Loucy (cell line): ENCODE measurements at regions not wholly inside any gene's neighbourhood (a gene's known extent, or its start where the extent isn't known, plus 50 kb on each side); places are given as distances from the start of the nearest gene placed in this dataset.

ENCODE experiments used
- H2AFZ ChIP-seq: fragments of 200-600 bp; sonication (generic); 2 replicates; pipeline ENCODE4 v1.6.0; 2016; ENCODE audit warnings: antibody characterized with exemption, mild to moderate bottlenecking, low read length, moderate library complexity
- H3F3A ChIP-seq: fragments of 200-600 bp; 2 replicates; pipeline ENCODE4 v1.6.0; 2016; ENCODE audit warnings: antibody characterized with exemption, low read depth, mild to moderate bottlenecking
- H3K27me3 ChIP-seq: fragments of 200-600 bp; sonication (generic); 2 replicates; pipeline ENCODE4 v1.6.1; 2014; ENCODE audit warnings: low read length, mild to moderate bottlenecking; ENCODE audit not compliant: insufficient read depth, poor library complexity, severe bottlenecking
- H3K36me3 ChIP-seq: fragments of 200-600 bp; sonication (generic); 2 replicates; pipeline ENCODE4 v1.6.1; 2016; ENCODE audit warnings: low read length; ENCODE audit not compliant: insufficient read depth
- H3K4me1 ChIP-seq: fragments of 200-600 bp; sonication (generic); 2 replicates; pipeline ENCODE4 v1.5.1; 2014; ENCODE audit warnings: low read length, mild to moderate bottlenecking; ENCODE audit not compliant: insufficient read depth, poor library complexity, severe bottlenecking
- H3K4me2 ChIP-seq: fragments of 200-600 bp; sonication (generic); 2 replicates; pipeline ENCODE4 v1.6.0; 2014; ENCODE audit warnings: antibody characterized with exemption, low read length, low read depth, mild to moderate bottlenecking; ENCODE audit not compliant: poor library complexity, severe bottlenecking
- H3K4me3 ChIP-seq: fragments of 200-600 bp; sonication (generic); 2 replicates; pipeline ENCODE4 v1.5.1; 2014; ENCODE audit warnings: low read length, mild to moderate bottlenecking, mixed read lengths; ENCODE audit not compliant: poor library complexity, severe bottlenecking
- H3K79me2 ChIP-seq: fragments of 200-600 bp; sonication (generic); 2 replicates; pipeline ENCODE4 v1.6.1; 2014; ENCODE audit warnings: low read length; ENCODE audit not compliant: insufficient read depth
- H3K9ac ChIP-seq: fragments of 200-600 bp; sonication (generic); 2 replicates; pipeline ENCODE4 v1.6.0; 2014; ENCODE audit warnings: mild to moderate bottlenecking, low read depth, low read length, moderate library complexity; ENCODE audit not compliant: poor library complexity, severe bottlenecking
- H3K9me2 ChIP-seq: fragments of 200-600 bp; sonication (generic); replicated peaks from 2 replicates; pipeline ENCODE4 v1.6.1; 2016; ENCODE audit warnings: low read depth, low read length, mixed read lengths
- H3K9me3 ChIP-seq: fragments of 200-600 bp; sonication (generic); 2 replicates; pipeline ENCODE4 v1.6.1; 2014; ENCODE audit warnings: mild to moderate bottlenecking, antibody characterized with exemption, low read length, low read depth; ENCODE audit not compliant: insufficient read depth
- H4K20me1 ChIP-seq: fragments of 200-600 bp; sonication (generic); 2 replicates; pipeline ENCODE4 v1.6.0; 2014; ENCODE audit warnings: antibody characterized with exemption, low read length, mild to moderate bottlenecking; ENCODE audit not compliant: insufficient read depth, poor library complexity, severe bottlenecking
- CTCF ChIP-seq: fragments of 200-600 bp; sonication (generic); conservative IDR thresholded peaks from 2 replicates; pipeline ENCODE4 v1.5.1; 2014; ENCODE audit warnings: mild to moderate bottlenecking, antibody characterized with exemption, low read length
- EZH2phosphoT487 ChIP-seq: fragments of 200-600 bp; IDR thresholded peaks from 2 replicates; pipeline ENCODE4 v1.6.1; 2018; ENCODE audit warnings: antibody characterized with exemption, mild to moderate bottlenecking, moderate library complexity, borderline replicate concordance

DNA sequence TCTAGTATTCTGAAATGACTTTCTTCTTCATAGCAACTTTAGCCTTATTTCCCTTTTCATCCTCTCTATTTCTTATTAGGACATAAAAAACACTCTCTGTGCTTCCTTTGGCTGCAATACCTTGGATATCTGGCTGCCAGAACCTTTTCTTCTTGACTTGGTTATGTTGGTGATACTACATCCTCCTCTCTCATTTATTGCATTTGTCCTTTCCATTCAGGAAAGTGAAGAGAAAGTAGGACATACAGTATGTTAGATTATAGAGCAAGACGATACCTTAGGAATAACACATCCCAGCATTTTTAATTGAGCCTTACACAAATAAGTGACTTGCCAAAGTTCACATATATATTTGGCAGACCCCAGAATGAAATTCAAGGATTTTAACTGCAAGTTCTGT is 210.1 kb upstream of the PPP1R3A start:
- no peak overlapping the region for H3K9ac ChIP-seq
- no peak overlapping the region for H3K4me3 ChIP-seq
- H3K27me3 ChIP-seq = no peaks in the 10 kb centered on the region
- H3K9me2 ChIP-seq = 0 out of 2 replicates have a peak, but pooled peaks cover 5% of the 10 kb centered on the region
- H3K4me1 ChIP-seq = no peaks in the 10 kb centered on the region
- H3K79me2 ChIP-seq = no peaks in the 10 kb centered on the region
- no peaks in the 10 kb centered on the region for H3K36me3 ChIP-seq
- TF ChIP-seq EZH2phosphoT487 (no peak), CTCF (no peak)
- H3K9me3 ChIP-seq = no peaks in the 10 kb centered on the region
- no peak overlapping the region for H3K4me2 ChIP-seq
- no peaks in the 10 kb centered on the region for H3F3A ChIP-seq
- no peaks in the 10 kb centered on the region for H4K20me1 ChIP-seq
- H2AFZ ChIP-seq = no peak overlapping the region

- no peaks in the 10 kb centered on the region for H3F3A ChIP-seq
- H3K4me1 ChIP-seq = no peaks in the 10 kb centered on the region
- H3K9ac ChIP-seq = no peak overlapping the region
- no peaks in the 10 kb centered on the region for H3K9me3 ChIP-seq
- no peaks in the 10 kb centered on the region for H3K9me2 ChIP-seq
- no peaks in the 10 kb centered on the region for H3K79me2 ChIP-seq
- H3K4me2 ChIP-seq = no peak overlapping the region
- H2AFZ ChIP-seq = no peak overlapping the region
- TF ChIP-seq CTCF = no peak
- no peak for TF ChIP-seq EZH2phosphoT487
- H4K20me1 ChIP-seq = no peaks in the 10 kb centered on the region
- no peaks in the 10 kb centered on the region for H3K36me3 ChIP-seq
- no peaks in the 10 kb centered on the region for H3K27me3 ChIP-seq
- H3K4me3 ChIP-seq = no peak overlapping the region
These were observed 207.3 kb upstream of the PPP1R3A start for GRCh38 chr7:114126095-114126494.

DNA sequence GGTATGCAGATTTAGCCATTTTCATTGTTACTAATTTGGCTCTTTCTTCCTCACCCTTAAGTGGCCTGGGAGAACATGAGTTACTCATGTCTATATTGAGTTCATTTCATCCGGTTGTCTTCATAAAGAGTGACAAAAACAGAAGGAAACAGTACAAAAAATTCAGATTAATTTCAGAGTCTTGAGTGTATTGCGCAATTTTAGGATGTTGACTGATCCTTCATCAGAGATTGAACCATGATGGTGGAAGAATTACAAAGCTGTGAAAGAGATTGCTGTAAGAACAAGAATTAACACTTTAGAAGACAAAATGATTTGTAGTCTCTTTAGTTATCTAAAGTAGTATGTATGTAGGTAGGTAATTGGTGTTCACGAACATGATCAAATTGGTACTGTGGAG is 194.0 kb upstream of the PPP1R3A start:
- Histone ChIP-seq H2AFZ (no peak overlapping the region), H3K4me3 (no peak overlapping the region), H3K4me2 (no peak overlapping the region), H3K79me2 (no peaks in the 10 kb centered on the region), H3K9me2 (no peaks in the 10 kb centered on the region), H3K9ac (no peak overlapping the region), H4K20me1 (no peaks in the 10 kb centered on the region), H3K36me3 (no peaks in the 10 kb centered on the region), H3K27me3 (no peaks in the 10 kb centered on the region), H3F3A (no peaks in the 10 kb centered on the region), H3K4me1 (no peaks in the 10 kb centered on the region), H3K9me3 (no peaks in the 10 kb centered on the region)
- no peak for TF ChIP-seq EZH2phosphoT487
- TF ChIP-seq CTCF = no peak
